HepG2 (cell line): ENCODE measurements at regions not wholly inside any gene's neighbourhood (a gene's known extent, or its start where the extent isn't known, plus 50 kb on each side); places are given as distances from the start of the nearest gene placed in this dataset.

Source experiments
- ATAC-seq: fragments of 200-7000 bp; cut with Tn5 transposase; 3 replicates; pipeline ENCODE4 v1.9.1; 2020; ENCODE audit warnings: mild to moderate bottlenecking, moderate library complexity
- BruUV-seq: library from RNA; stranded (reverse); fragments of 400-500 nt; replicated peaks from 2 replicates; lab custom pipeline; 2021; lab: Mats Ljungman, UMichigan
- CTCF ChIA-PET: fragments of 300-600 bp; formaldehyde crosslinking; extraction: SDS; loops from one replicate; lab custom pipeline; 2021; ENCODE audit warnings: low total read pairs, inconsistent platforms, low intra/inter-chr PET ratio; lab: Yijun Ruan, JAX
- POLR2A ChIA-PET: fragments of 350-600 bp; sonication (Branson Sonifier 250); formaldehyde crosslinking; loops from one replicate; lab custom pipeline; 2020; ENCODE audit warnings: antibody characterized with exemption, inconsistent platforms; lab: Yijun Ruan, JAX
- DNase-seq: peaks from one replicate; pipeline ENCODE4 v3.0.0-alpha.2; 2015; ENCODE audit warnings: low spot score
- FAIRE-seq: peaks from 3 replicates; lab custom pipeline; 2011; peaks lifted over from hg19 to GRCh38; lab: Jason Lieb, UNC
- H2AFZ ChIP-seq: one replicate; pipeline ENCODE4 v1.6.1; 2011; ENCODE audit warnings: low read length, inconsistent platforms
- H3K27ac ChIP-seq: fragments of 300-600 bp; 3 replicates; pipeline ENCODE4 v1.8.0; 2011; ENCODE audit warnings: mixed run types, mild to moderate bottlenecking, mixed read lengths, low read length, inconsistent platforms; ENCODE audit not compliant: insufficient read depth; ENCODE audit errors: extremely low read length
- H3K27me3 ChIP-seq, 2 experiments: fragments of 200-600 bp in 1 of 2; 2 replicates in 1 of 2; 3 replicates in 1 of 2; pipeline versions ENCODE4 v1.6.0 to v1.8.0; 2011; ENCODE audit warnings: low read length in 2 of 2, mild to moderate bottlenecking in 2 of 2, moderate library complexity in 2 of 2, inconsistent platforms in 1 of 2; ENCODE audit not compliant: insufficient read depth in 2 of 2, control insufficient read depth in 1 of 2
- H3K36me3 ChIP-seq, 2 experiments: fragments of 200-600 bp in 1 of 2; replicated peaks in 1 of 2; 2 replicates in 1 of 2; 3 replicates in 1 of 2; pipeline versions ENCODE4 v1.5.1 to v1.8.0; 2011; ENCODE audit warnings: low read length in 2 of 2, inconsistent platforms in 1 of 2; ENCODE audit not compliant: insufficient read depth in 2 of 2, control insufficient read depth in 1 of 2
- H3K4me1 ChIP-seq: 2 replicates; pipeline ENCODE4 v1.5.1; 2012; ENCODE audit warnings: low read length, inconsistent platforms; ENCODE audit not compliant: insufficient read depth
- H3K4me2 ChIP-seq: 2 replicates; pipeline ENCODE4 v1.6.0; 2011; ENCODE audit warnings: low read depth, low read length, inconsistent platforms
- H3K4me3 ChIP-seq, 3 experiments: fragments of 200-600 bp in 1 of 3; sonication (generic), shearing (Covaris generic) in 1 of 3; replicated peaks in 1 of 3; 2 replicates each; pipeline ENCODE4 v1.5.1; 2011 to 2016; ENCODE audit warnings: low read length in 3 of 3, inconsistent platforms in 2 of 3, low read depth in 2 of 3, mild to moderate bottlenecking in 2 of 3, control low read depth in 1 of 3, mixed read lengths in 1 of 3; ENCODE audit not compliant: insufficient read depth in 1 of 3
- H3K79me2 ChIP-seq: one replicate; pipeline ENCODE4 v1.6.1; 2011; ENCODE audit warnings: low read length, inconsistent platforms; ENCODE audit not compliant: insufficient read depth
- H3K9ac ChIP-seq: 2 replicates; pipeline ENCODE4 v1.6.0; 2011; ENCODE audit warnings: mild to moderate bottlenecking, low read depth, low read length, inconsistent platforms; ENCODE audit not compliant: insufficient read depth
- H3K9me3 ChIP-seq: 2 replicates; pipeline ENCODE4 v1.5.1; 2012; ENCODE audit warnings: mild to moderate bottlenecking, low read length
- H4K20me1 ChIP-seq: 2 replicates; pipeline ENCODE4 v1.6.0; 2011; ENCODE audit warnings: inconsistent platforms, mild to moderate bottlenecking, low read length, moderate library complexity; ENCODE audit not compliant: insufficient read depth
- ARNTL ChIP-seq: sonication (generic); formaldehyde crosslinking; IDR thresholded peaks from 2 replicates; pipeline ENCODE4 v1.4.0; 2020; ENCODE audit warnings: mild to moderate bottlenecking, missing genetic modification reagents
- HNRNPK ChIP-seq: fragments of 200-400 bp; formaldehyde crosslinking; IDR thresholded peaks from 2 replicates; pipeline ENCODE4 v1.6.1; 2018; ENCODE audit warnings: low read length, low read depth, moderate library complexity, mild to moderate bottlenecking; ENCODE audit not compliant: poor library complexity, severe bottlenecking
- KDM4B ChIP-seq: sonication (generic); formaldehyde crosslinking; IDR thresholded peaks from 2 replicates; pipeline ENCODE4 v1.4.0; 2020; ENCODE audit warnings: missing genetic modification reagents
- RELA ChIP-seq: sonication (generic); formaldehyde crosslinking; IDR thresholded peaks from 2 replicates; pipeline ENCODE4 v1.4.0; 2020; ENCODE audit warnings: missing genetic modification reagents
- SIN3A ChIP-seq: IDR thresholded peaks from 2 replicates; pipeline ENCODE4 v1.6.1; 2011; ENCODE audit warnings: low read depth, mild to moderate bottlenecking, control low read depth, low read length, borderline replicate concordance
- SOX6 ChIP-seq, 2 experiments: fragments of 450-650 bp in 1 of 2; sonication (generic) in 1 of 2; formaldehyde crosslinking in 1 of 2; IDR thresholded peaks; 2 replicates each; pipeline versions ENCODE4 v1.4.0 to v1.6.1; 2017 to 2020; ENCODE audit warnings: antibody characterized with exemption in 1 of 2, mild to moderate bottlenecking in 1 of 2, missing genetic modification reagents in 1 of 2
- ZNF546 ChIP-seq: sonication (generic); formaldehyde crosslinking; conservative IDR thresholded peaks from 2 replicates; pipeline ENCODE4 v1.8.1; 2023; ENCODE audit warnings: mild to moderate bottlenecking, missing genetic modification reagents
- WGBS: methylation state at CpG from one replicate; pipeline ENCODE4 v1.1.6; 2017; ENCODE audit warnings: low lambda C conversion rate; 5-methylcytosine and 5-hydroxymethylcytosine counted together
- in situ Hi-C: cut with HindIII; loops from 2 replicates; pipeline ENCODE4 v1.10.0; 2017; ENCODE audit warnings: low pct_unique_long_range_greater_than_20kb; ENCODE audit not compliant: extremely low pct_ligation_motif_present
- intact Hi-C: fragments of 100-400 bp; cut with micrococcal nuclease; formaldehyde crosslinking; loops from one replicate; pipeline ENCODE4 v1.10.0; 2022; ENCODE audit not compliant: unreplicated experiment
- TF ChIP-seq, protein P1 (sequence below): sonication (generic); formaldehyde crosslinking; IDR thresholded peaks from 2 replicates; pipeline ENCODE4 v1.4.0; 2020; ENCODE audit warnings: mild to moderate bottlenecking, missing genetic modification reagents

DNA sequence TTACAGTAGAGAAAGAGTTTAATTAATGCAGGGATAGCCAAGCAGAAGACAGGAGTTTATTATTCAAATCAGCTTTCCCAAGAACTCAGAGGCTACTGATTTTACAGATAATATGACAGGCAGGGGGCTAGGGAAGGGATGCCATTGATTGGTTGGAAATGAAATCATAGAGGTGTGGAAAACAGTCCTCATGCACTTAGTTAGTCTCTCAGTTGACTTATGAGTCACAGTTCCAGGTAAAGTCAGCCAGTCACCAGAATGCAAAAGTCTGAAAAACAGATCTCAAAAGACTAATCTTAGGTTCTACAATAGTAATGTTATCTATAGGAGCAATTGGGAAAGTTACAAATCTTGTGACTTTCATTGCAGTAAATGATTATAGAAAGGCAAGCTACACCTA, 676.4 kb upstream of the CHAC2 start:
- Histone ChIP-seq H3K79me2 (no peaks in the 10 kb centered on the region), H3K27ac (no peak overlapping the region), H3K9me3 (no peaks in the 10 kb centered on the region), H4K20me1 (no peaks in the 10 kb centered on the region), H3K9ac (no peak overlapping the region), H3K4me1 (no peaks in the 10 kb centered on the region), H3K27me3 (no peaks in the 10 kb centered on the region), H2AFZ (no peak overlapping the region), H3K36me3 (no peaks in the 10 kb centered on the region), H3K4me2 (no peak overlapping the region), H3K4me3 (no peak overlapping the region)
- no TSS peak for BruUV-seq
- intact Hi-C loops (no loop called here), in situ Hi-C loops (no loop called here)
- CTCF ChIA-PET: no interaction called here
- no peak for FAIRE-seq
- no peak for DNase-seq
- no peak for ATAC-seq
- POLR2A ChIA-PET: no interaction called here
- TF ChIP-seq KDM4B (CRISPR knock-in tag) (no peak), ARNTL (CRISPR knock-in tag) (no peak), SIN3A (no peak), SOX6 (IDR thresholded peaks at IDR 0.05) (no peak), SOX6 (CRISPR knock-in tag; IDR thresholded peaks at IDR 0.05) (no peak), ZNF546 (CRISPR knock-in tag) (no peak)
- TF ChIP-seq, protein P1, sequence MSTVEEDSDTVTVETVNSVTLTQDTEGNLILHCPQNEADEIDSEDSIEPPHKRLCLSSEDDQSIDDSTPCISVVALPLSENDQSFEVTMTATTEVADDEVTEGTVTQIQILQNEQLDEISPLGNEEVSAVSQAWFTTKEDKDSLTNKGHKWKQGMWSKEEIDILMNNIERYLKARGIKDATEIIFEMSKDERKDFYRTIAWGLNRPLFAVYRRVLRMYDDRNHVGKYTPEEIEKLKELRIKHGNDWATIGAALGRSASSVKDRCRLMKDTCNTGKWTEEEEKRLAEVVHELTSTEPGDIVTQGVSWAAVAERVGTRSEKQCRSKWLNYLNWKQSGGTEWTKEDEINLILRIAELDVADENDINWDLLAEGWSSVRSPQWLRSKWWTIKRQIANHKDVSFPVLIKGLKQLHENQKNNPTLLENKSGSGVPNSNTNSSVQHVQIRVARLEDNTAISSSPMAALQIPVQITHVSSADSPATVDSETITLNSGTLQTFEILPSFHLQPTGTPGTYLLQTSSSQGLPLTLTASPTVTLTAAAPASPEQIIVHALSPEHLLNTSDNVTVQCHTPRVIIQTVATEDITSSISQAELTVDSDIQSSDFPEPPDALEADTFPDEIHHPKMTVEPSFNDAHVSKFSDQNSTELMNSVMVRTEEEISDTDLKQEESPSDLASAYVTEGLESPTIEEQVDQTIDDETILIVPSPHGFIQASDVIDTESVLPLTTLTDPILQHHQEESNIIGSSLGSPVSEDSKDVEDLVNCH (CRISPR knock-in tag): no peak

GRCh38 chr2:53087874-53088461, 679.6 kb upstream of the CHAC2 start:
- no peaks in the 10 kb centered on the region for H3K79me2 ChIP-seq
- in situ Hi-C loops (no loop called here), intact Hi-C loops (no loop called here)
- H3K27me3 ChIP-seq: no peaks in the 10 kb centered on the region
- no peaks in the 10 kb centered on the region for H3K36me3 ChIP-seq
- H3K9me3 ChIP-seq: no peaks in the 10 kb centered on the region
- FAIRE-seq: no peak
- 2% methylated on average over 4 of the region's 4 CpGs for WGBS
- no peak overlapping the region for H3K9ac ChIP-seq
- ChIA-PET POLR2A (no interaction called here), CTCF (no interaction called here)
- peak; percentile 91 for TF ChIP-seq HNRNPK
- no peak for TF ChIP-seq RELA (CRISPR knock-in tag)
- H3K4me3 ChIP-seq: no peak overlapping the region
- BruUV-seq: no TSS peak
- no peak overlapping the region for H3K4me2 ChIP-seq
- ATAC-seq: no peak
- DNase-seq: no peak
- H3K27ac ChIP-seq: no peak overlapping the region
- H3K4me1 ChIP-seq: no peaks in the 10 kb centered on the region
- no peaks in the 10 kb centered on the region for H4K20me1 ChIP-seq
- H2AFZ ChIP-seq: no peak overlapping the region
